ENCODE measurements at regions not wholly inside any gene's neighbourhood (a gene's known extent, or its start where the extent isn't known, plus 50 kb on each side); places are given as distances from the start of the nearest gene placed in this dataset.

DNA sequence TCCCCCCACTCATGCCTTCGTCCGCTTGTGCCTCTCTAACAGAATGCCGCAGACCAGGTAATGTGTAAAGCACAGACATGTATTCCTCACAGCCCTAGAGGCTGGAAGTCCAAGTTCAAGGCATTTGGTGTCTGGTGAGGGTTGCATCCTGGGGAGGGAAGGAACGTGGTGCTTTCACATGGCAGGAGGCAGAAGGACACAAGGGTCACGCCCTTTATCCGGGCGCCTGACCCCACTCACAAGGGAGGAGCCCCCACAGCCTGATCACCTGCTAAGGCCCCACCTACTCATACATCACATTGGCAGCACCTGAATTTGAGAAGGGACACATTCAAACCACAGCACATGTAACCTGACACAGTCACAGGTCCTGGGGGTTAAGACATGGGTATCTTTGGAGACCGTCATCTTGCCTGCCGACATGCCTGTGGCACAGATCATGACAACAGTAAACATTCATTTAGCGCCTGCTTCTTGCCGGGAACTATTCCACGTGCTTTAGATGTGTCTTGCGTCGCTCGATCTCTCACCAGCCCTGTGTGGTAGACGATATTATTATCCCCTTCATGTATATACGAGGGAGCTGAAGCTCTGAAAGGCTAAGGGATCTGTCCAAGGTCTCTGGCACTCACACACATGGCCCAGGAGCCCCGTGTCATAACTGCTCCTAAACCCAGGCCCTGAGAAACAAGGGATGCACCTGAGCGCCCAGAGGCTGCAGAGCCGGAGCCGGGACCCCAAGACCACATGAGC, 235.6 kb downstream of the NPHP4 start:
- TF ChIP-seq, protein P1, sequence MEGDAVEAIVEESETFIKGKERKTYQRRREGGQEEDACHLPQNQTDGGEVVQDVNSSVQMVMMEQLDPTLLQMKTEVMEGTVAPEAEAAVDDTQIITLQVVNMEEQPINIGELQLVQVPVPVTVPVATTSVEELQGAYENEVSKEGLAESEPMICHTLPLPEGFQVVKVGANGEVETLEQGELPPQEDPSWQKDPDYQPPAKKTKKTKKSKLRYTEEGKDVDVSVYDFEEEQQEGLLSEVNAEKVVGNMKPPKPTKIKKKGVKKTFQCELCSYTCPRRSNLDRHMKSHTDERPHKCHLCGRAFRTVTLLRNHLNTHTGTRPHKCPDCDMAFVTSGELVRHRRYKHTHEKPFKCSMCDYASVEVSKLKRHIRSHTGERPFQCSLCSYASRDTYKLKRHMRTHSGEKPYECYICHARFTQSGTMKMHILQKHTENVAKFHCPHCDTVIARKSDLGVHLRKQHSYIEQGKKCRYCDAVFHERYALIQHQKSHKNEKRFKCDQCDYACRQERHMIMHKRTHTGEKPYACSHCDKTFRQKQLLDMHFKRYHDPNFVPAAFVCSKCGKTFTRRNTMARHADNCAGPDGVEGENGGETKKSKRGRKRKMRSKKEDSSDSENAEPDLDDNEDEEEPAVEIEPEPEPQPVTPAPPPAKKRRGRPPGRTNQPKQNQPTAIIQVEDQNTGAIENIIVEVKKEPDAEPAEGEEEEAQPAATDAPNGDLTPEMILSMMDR (conservative IDR thresholded peaks at IDR 0.05; ENCODE audit: low read depth, low read length), result no peak
- no peak for TF ChIP-seq EZH2 (IDR thresholded peaks at IDR 0.05; ENCODE audit: low read length, unreplicated experiment)
